ENCODE measurements at regions not wholly inside any gene's neighbourhood (a gene's known extent, or its start where the extent isn't known, plus 50 kb on each side); places are given as distances from the start of the nearest gene placed in this dataset.

DNA sequence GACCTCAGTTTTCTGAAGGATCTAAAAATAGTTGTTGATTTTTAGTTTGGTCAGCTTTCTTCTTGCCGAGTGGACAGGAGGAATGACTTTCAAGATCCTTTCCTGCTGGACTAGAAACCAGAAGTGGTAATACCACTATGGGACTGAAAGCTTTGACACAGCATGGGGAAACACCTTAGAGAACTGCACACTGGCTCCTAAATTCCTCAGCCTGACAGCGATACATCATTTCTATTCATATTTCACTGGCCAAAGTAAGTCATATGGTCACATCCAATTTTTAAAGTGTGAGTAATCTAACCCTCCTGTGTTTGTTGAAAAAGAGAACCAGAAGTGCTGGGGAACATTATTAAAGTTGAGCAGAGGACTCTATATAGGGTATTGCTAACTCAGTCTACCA is 244.7 kb upstream of the MMADHC start:
- no peak for DNase-seq (ENCODE audit: low read depth in 1 of 2, low spot score in 1 of 2)
- Histone ChIP-seq H3K27ac (no peak overlapping the region), H3K27me3 (no peaks in the 10 kb centered on the region), H3K4me3 (no peak overlapping the region), H3K4me1 (ENCODE audit: low read depth) (no peaks in the 10 kb centered on the region), H3K36me3 (no peaks in the 10 kb centered on the region), H3K9me3 (ENCODE audit: low read depth) (no peaks in the 10 kb centered on the region)
- TF ChIP-seq, protein P1, sequence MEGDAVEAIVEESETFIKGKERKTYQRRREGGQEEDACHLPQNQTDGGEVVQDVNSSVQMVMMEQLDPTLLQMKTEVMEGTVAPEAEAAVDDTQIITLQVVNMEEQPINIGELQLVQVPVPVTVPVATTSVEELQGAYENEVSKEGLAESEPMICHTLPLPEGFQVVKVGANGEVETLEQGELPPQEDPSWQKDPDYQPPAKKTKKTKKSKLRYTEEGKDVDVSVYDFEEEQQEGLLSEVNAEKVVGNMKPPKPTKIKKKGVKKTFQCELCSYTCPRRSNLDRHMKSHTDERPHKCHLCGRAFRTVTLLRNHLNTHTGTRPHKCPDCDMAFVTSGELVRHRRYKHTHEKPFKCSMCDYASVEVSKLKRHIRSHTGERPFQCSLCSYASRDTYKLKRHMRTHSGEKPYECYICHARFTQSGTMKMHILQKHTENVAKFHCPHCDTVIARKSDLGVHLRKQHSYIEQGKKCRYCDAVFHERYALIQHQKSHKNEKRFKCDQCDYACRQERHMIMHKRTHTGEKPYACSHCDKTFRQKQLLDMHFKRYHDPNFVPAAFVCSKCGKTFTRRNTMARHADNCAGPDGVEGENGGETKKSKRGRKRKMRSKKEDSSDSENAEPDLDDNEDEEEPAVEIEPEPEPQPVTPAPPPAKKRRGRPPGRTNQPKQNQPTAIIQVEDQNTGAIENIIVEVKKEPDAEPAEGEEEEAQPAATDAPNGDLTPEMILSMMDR (IDR thresholded peaks at IDR 0.05; ENCODE audit: low read depth, low read length), result no peak

- H3K27ac ChIP-seq, result no peak overlapping the region
- no peaks in the 10 kb centered on the region for H3K27me3 ChIP-seq
- H3K4me3 ChIP-seq, result no peak overlapping the region
These were observed 241.1 kb upstream of the MMADHC start for GRCh38 chr2:149828520-149829210.

DNA sequence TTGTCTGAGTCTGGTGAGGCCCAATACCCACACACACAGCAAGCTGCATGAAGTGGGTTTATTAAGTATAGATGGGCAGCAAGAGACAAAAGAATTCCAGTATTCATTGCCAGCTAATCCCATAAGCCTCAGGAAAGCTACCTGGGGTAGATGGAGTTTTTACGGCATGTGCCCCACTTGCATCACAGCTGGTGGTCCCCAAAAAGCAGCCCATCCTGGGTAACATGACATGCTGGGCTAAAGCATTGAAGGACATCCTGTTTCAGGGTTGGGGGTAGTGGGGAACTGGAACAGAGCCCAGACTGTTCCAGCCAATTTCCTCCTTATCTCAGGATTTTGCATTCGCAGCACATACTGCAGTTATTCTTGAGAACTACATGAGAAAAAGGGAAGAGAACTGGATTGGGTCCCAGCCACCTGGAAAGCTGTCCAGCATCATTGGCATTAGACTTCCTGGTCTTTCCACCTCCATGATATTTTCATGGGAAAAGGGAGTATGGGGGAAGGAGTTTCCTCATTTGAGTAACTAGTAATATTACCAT is 240.1 kb upstream of the MMADHC start:
- H3K27ac ChIP-seq, result no peak overlapping the region
- no peaks in the 10 kb centered on the region for H3K9me3 ChIP-seq (ENCODE audit: low read depth)
- H3K4me1 ChIP-seq (ENCODE audit: low read depth), result no peaks in the 10 kb centered on the region
- H3K36me3 ChIP-seq, result no peaks in the 10 kb centered on the region
- H3K27me3 ChIP-seq, result no peaks in the 10 kb centered on the region
- peak in 1 of 2 donors; percentile 52 for DNase-seq (ENCODE audit: low read depth in 1 of 2, low spot score in 1 of 2)
- H3K4me3 ChIP-seq, result no peak overlapping the region
- TF ChIP-seq, protein P1 (IDR thresholded peaks at IDR 0.05; ENCODE audit: low read depth, low read length), result no peak

More at GRCh38 chr2:149828520-149829210, 241.1 kb upstream of the MMADHC start:
- TF ChIP-seq, protein P1 (IDR thresholded peaks at IDR 0.05; ENCODE audit: low read depth, low read length), result no peak
- Histone ChIP-seq H3K4me1 (ENCODE audit: low read depth) (no peaks in the 10 kb centered on the region), H3K36me3 (no peaks in the 10 kb centered on the region), H3K9me3 (ENCODE audit: low read depth) (no peaks in the 10 kb centered on the region)
- DNase-seq (ENCODE audit: low read depth in 1 of 2, low spot score in 1 of 2), result no peak

GRCh38 chr2:149826471-149827125 is 239.0 kb upstream of the MMADHC start:
- Histone ChIP-seq H3K27ac (no peak overlapping the region), H3K4me3 (no peak overlapping the region), H3K27me3 (no peaks in the 10 kb centered on the region), H3K36me3 (no peaks in the 10 kb centered on the region), H3K4me1 (ENCODE audit: low read depth) (no peaks in the 10 kb centered on the region), H3K9me3 (ENCODE audit: low read depth) (no peaks in the 10 kb centered on the region)
- TF ChIP-seq, protein P1 (IDR thresholded peaks at IDR 0.05; ENCODE audit: low read depth, low read length), result no peak
- DNase-seq (ENCODE audit: low read depth in 1 of 2, low spot score in 1 of 2), result peak in 1 of 2 donors; percentile 35

DNA sequence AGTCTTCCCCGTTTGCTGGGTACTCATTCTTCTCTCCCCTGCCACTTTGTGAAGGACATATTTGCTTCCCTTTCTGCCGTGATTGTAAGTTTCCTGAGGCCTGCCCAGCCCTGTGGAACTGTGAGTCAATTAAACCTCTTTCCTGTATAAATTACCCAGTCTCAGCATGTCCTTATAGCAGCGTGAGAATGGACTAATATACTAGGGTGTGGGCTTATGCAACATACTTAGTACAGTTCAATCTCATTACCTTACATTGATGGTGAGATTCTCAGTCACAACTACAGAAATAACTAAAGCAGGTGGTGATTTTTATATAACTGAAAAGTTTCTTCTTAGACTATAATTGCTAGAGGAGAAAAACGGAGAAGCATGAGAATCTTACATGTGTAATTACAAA is 237.9 kb upstream of the MMADHC start:
- no peak for DNase-seq (ENCODE audit: low read depth in 1 of 2, low spot score in 1 of 2)
- TF ChIP-seq, protein P1 (IDR thresholded peaks at IDR 0.05; ENCODE audit: low read depth, low read length), result no peak
- Histone ChIP-seq H3K9me3 (ENCODE audit: low read depth) (no peaks in the 10 kb centered on the region), H3K27ac (no peak overlapping the region), H3K4me1 (ENCODE audit: low read depth) (no peaks in the 10 kb centered on the region), H3K36me3 (no peaks in the 10 kb centered on the region), H3K4me3 (no peak overlapping the region), H3K27me3 (no peaks in the 10 kb centered on the region)
